HG03432 (cell line): ENCODE measurements at regions not wholly inside any gene's neighbourhood (a gene's known extent, or its start where the extent isn't known, plus 50 kb on each side); places are given as distances from the start of the nearest gene placed in this dataset.
"Not testable (repeated sequence)": the region's sequence is repeated elsewhere in the genome, so short reads cannot be mapped to it uniquely, and the experiment has no call there.

Experiments used
- ATAC-seq: cut with Tn5 transposase; IDR thresholded peaks from one replicate; pipeline ENCODE4 v1.9.1; 2021; ENCODE audit warnings: mild to moderate bottlenecking, moderate library complexity; ENCODE audit not compliant: unreplicated experiment

GRCh38 chr4:33882246-33882990 is 2361.9 kb downstream of the ARAP2 start:
- ATAC-seq, result no peak

- ATAC-seq, result no peak
These were observed 2361.2 kb downstream of the ARAP2 start for GRCh38 chr4:33883111-33883510.

GRCh38 chr4:33886356-33886755 is 2358.0 kb downstream of the ARAP2 start:
- ATAC-seq, result no peak

GRCh38 chr4:33890841-33891240 is 2353.5 kb downstream of the ARAP2 start:
- no peak for ATAC-seq

GRCh38 chr4:33911959-33912358 is 2332.4 kb downstream of the ARAP2 start:
- no peak for ATAC-seq

GRCh38 chr4:33914386-33914785 is 2329.9 kb downstream of the ARAP2 start:
- no peak for ATAC-seq

- no peak for ATAC-seq
These were observed 2320.8 kb downstream of the ARAP2 start for GRCh38 chr4:33923469-33923868.

- no peak for ATAC-seq
These were observed 2320.1 kb downstream of the ARAP2 start for GRCh38 chr4:33924239-33924638.

GRCh38 chr4:33924811-33925210 is 2319.5 kb downstream of the ARAP2 start:
- ATAC-seq, result no peak

- ATAC-seq, result no peak
These were observed 2313.8 kb downstream of the ARAP2 start for GRCh38 chr4:33930497-33930896.

GRCh38 chr4:33931026-33931425 is 2313.3 kb downstream of the ARAP2 start:
- no peak for ATAC-seq

GRCh38 chr4:33940281-33940680 is 2304.0 kb downstream of the ARAP2 start:
- ATAC-seq, result no peak

- ATAC-seq, result no peak
These were observed 2302.5 kb downstream of the ARAP2 start for GRCh38 chr4:33941854-33942253.

GRCh38 chr4:33948921-33949320 is 2295.4 kb downstream of the ARAP2 start:
- no peak for ATAC-seq

GRCh38 chr4:33953848-33954247 is 2290.5 kb downstream of the ARAP2 start:
- ATAC-seq, result not testable (repeated sequence)

- no peak for ATAC-seq
These were observed 2289.6 kb downstream of the ARAP2 start for GRCh38 chr4:33954759-33955158.

GRCh38 chr4:33959519-33959918 is 2284.8 kb downstream of the ARAP2 start:
- no peak for ATAC-seq

GRCh38 chr4:33961761-33962160 is 2282.6 kb downstream of the ARAP2 start:
- no peak for ATAC-seq

- ATAC-seq, result no peak
These were observed 2277.5 kb downstream of the ARAP2 start for GRCh38 chr4:33966808-33967207.

- no peak for ATAC-seq
These were observed 2270.0 kb downstream of the ARAP2 start for GRCh38 chr4:33974270-33974669.

- ATAC-seq, result no peak
These were observed 2268.3 kb downstream of the ARAP2 start for GRCh38 chr4:33975995-33976394.

- not testable (repeated sequence) for ATAC-seq
These were observed 2264.5 kb downstream of the ARAP2 start for GRCh38 chr4:33979781-33980180.

GRCh38 chr4:33980361-33980760 is 2264.0 kb downstream of the ARAP2 start:
- ATAC-seq, result no peak
